WTC11 (cell line): ENCODE measurements at regions not wholly inside any gene's neighbourhood (a gene's known extent, or its start where the extent isn't known, plus 50 kb on each side); places are given as distances from the start of the nearest gene placed in this dataset.

Experiments used
- ATAC-seq: fragments of 200-7000 bp; cut with Tn5 transposase; 2 replicates; pipeline ENCODE4 v1.10.0; 2021; ENCODE audit warnings: mild to moderate bottlenecking, moderate library complexity
- CTCF ChIA-PET: fragments of 300-600 bp; sonication (Branson Sonifier 250); formaldehyde crosslinking; loops from one replicate; lab custom pipeline; 2021; ENCODE audit warnings: antibody characterized with exemption; lab: Charles Lee
- POLR2A ChIA-PET: fragments of 350-600 bp; sonication (Branson Sonifier 250); formaldehyde crosslinking; loops from one replicate; lab custom pipeline; 2021; ENCODE audit warnings: antibody characterized with exemption; lab: Charles Lee
- DNase-seq: peaks from one replicate; pipeline ENCODE4 v3.0.0; 2021; ENCODE audit warnings: low spot score
- H3K27ac Mint-ChIP-seq: 2 replicates; pipeline ENCODE4 v1.8.0; 2021; ENCODE audit warnings: mixed read lengths
- H3K27me3 Mint-ChIP-seq: 2 replicates; pipeline ENCODE4 v1.8.0; 2021; ENCODE audit warnings: low read depth, mild to moderate bottlenecking, moderate library complexity, mixed read lengths
- H3K36me3 Mint-ChIP-seq: 2 replicates; pipeline ENCODE4 v1.8.0; 2021; ENCODE audit warnings: mixed read lengths
- H3K4me1 Mint-ChIP-seq: 2 replicates; pipeline ENCODE4 v1.8.0; 2022; ENCODE audit warnings: mixed read lengths
- H3K4me3 Mint-ChIP-seq: 2 replicates; pipeline ENCODE4 v1.8.0; 2021; ENCODE audit warnings: mild to moderate bottlenecking, moderate library complexity, mixed read lengths
- H3K9me3 Mint-ChIP-seq: 2 replicates; pipeline ENCODE4 v1.8.0; 2021; ENCODE audit warnings: mixed read lengths
- ELF4 ChIP-seq: sonication (generic); formaldehyde crosslinking; IDR thresholded peaks from 2 replicates; pipeline ENCODE4 v1.8.1; 2022; ENCODE audit warnings: low read depth, mild to moderate bottlenecking, moderate library complexity, missing genetic modification reagents
- HMGXB4 ChIP-seq: sonication (generic); formaldehyde crosslinking; IDR thresholded peaks from 2 replicates; pipeline ENCODE4 v1.8.1; 2023; ENCODE audit warnings: mild to moderate bottlenecking, moderate library complexity, missing genetic modification reagents
- MYBL2 ChIP-seq: sonication (generic); formaldehyde crosslinking; IDR thresholded peaks from 2 replicates; pipeline ENCODE4 v1.8.1; 2023; ENCODE audit warnings: mild to moderate bottlenecking, moderate library complexity, missing genetic modification reagents
- NR3C1 ChIP-seq: sonication (generic); formaldehyde crosslinking; conservative IDR thresholded peaks from 2 replicates; pipeline ENCODE4 v1.8.1; 2023; ENCODE audit warnings: low read depth, mild to moderate bottlenecking, missing genetic modification reagents
- OVOL2 ChIP-seq: fragments of 250-450 bp; sonication (Bioruptor Pico); IDR thresholded peaks from 2 replicates; pipeline ENCODE4 v1.9.0; 2021; ENCODE audit warnings: mild to moderate bottlenecking, borderline replicate concordance
- RORB ChIP-seq: fragments of 250-450 bp; sonication (Bioruptor Pico); IDR thresholded peaks from 2 replicates; pipeline ENCODE4 v1.9.0; 2021; ENCODE audit warnings: mild to moderate bottlenecking
- TCF7 ChIP-seq: sonication (generic); formaldehyde crosslinking; IDR thresholded peaks from 2 replicates; pipeline ENCODE4 v1.8.0; 2022; ENCODE audit warnings: mild to moderate bottlenecking, low read depth, missing genetic modification reagents, moderate library complexity
- TEAD1 ChIP-seq: sonication (generic); formaldehyde crosslinking; IDR thresholded peaks from 2 replicates; pipeline ENCODE4 v1.8.0; 2022; ENCODE audit warnings: mild to moderate bottlenecking, missing genetic modification reagents
- USF1 ChIP-seq: sonication (generic); formaldehyde crosslinking; IDR thresholded peaks from 2 replicates; pipeline ENCODE4 v1.8.0; 2022; ENCODE audit warnings: mild to moderate bottlenecking, missing genetic modification reagents
- TF ChIP-seq, protein P1 (sequence below): sonication (generic); formaldehyde crosslinking; IDR thresholded peaks from 2 replicates; pipeline ENCODE4 v1.8.1; 2023; ENCODE audit warnings: mild to moderate bottlenecking, missing genetic modification reagents
- TF ChIP-seq, protein P2 (sequence below): sonication (generic); formaldehyde crosslinking; IDR thresholded peaks from 2 replicates; pipeline ENCODE4 v1.8.1; 2023; ENCODE audit warnings: mild to moderate bottlenecking, missing genetic modification reagents, moderate library complexity
- TF ChIP-seq, protein P3 (sequence below): fragments of 250-450 bp; sonication (Bioruptor Pico); IDR thresholded peaks from 2 replicates; pipeline ENCODE4 v1.8.0; 2021; ENCODE audit warnings: mild to moderate bottlenecking
- TF ChIP-seq, protein P4 (sequence below): sonication (generic); formaldehyde crosslinking; IDR thresholded peaks from 2 replicates; pipeline ENCODE4 v1.8.1; 2023; ENCODE audit warnings: mild to moderate bottlenecking, missing genetic modification reagents, moderate library complexity

- TF ChIP-seq RORB (CRISPR knock-in tag) (no peak), MYBL2 (CRISPR knock-in tag) (no peak), TEAD1 (CRISPR knock-in tag) (no peak), HMGXB4 (CRISPR knock-in tag) (no peak), ELF4 (no peak), NR3C1 (CRISPR knock-in tag) (no peak), USF1 (no peak)
- TF ChIP-seq, protein P1, sequence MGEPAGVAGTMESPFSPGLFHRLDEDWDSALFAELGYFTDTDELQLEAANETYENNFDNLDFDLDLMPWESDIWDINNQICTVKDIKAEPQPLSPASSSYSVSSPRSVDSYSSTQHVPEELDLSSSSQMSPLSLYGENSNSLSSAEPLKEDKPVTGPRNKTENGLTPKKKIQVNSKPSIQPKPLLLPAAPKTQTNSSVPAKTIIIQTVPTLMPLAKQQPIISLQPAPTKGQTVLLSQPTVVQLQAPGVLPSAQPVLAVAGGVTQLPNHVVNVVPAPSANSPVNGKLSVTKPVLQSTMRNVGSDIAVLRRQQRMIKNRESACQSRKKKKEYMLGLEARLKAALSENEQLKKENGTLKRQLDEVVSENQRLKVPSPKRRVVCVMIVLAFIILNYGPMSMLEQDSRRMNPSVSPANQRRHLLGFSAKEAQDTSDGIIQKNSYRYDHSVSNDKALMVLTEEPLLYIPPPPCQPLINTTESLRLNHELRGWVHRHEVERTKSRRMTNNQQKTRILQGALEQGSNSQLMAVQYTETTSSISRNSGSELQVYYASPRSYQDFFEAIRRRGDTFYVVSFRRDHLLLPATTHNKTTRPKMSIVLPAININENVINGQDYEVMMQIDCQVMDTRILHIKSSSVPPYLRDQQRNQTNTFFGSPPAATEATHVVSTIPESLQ (CRISPR knock-in tag), result no peak
- TF ChIP-seq, protein P2, sequence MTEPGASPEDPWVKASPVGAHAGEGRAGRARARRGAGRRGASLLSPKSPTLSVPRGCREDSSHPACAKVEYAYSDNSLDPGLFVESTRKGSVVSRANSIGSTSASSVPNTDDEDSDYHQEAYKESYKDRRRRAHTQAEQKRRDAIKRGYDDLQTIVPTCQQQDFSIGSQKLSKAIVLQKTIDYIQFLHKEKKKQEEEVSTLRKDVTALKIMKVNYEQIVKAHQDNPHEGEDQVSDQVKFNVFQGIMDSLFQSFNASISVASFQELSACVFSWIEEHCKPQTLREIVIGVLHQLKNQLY, result no peak
- TF ChIP-seq, protein P3, sequence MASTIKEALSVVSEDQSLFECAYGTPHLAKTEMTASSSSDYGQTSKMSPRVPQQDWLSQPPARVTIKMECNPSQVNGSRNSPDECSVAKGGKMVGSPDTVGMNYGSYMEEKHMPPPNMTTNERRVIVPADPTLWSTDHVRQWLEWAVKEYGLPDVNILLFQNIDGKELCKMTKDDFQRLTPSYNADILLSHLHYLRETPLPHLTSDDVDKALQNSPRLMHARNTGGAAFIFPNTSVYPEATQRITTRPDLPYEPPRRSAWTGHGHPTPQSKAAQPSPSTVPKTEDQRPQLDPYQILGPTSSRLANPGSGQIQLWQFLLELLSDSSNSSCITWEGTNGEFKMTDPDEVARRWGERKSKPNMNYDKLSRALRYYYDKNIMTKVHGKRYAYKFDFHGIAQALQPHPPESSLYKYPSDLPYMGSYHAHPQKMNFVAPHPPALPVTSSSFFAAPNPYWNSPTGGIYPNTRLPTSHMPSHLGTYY (CRISPR knock-in tag), result no peak
- TF ChIP-seq, protein P4, sequence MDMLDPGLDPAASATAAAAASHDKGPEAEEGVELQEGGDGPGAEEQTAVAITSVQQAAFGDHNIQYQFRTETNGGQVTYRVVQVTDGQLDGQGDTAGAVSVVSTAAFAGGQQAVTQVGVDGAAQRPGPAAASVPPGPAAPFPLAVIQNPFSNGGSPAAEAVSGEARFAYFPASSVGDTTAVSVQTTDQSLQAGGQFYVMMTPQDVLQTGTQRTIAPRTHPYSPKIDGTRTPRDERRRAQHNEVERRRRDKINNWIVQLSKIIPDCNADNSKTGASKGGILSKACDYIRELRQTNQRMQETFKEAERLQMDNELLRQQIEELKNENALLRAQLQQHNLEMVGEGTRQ (CRISPR knock-in tag), result no peak
- no peaks in the 10 kb centered on the region for H3K9me3 Mint-ChIP-seq
- peak; percentile 10 for DNase-seq
These were observed 641.9 kb upstream of the FBXO33 start for GRCh38 chr14:40074169-40074568.

GRCh38 chr14:40072175-40072574 lies 639.9 kb upstream of the FBXO33 start:
- Mint-ChIP-seq H3K9me3 (no peaks in the 10 kb centered on the region; the same call in 1 of the 2 replicates), H3K36me3 (no peaks in the 10 kb centered on the region), H3K4me3 (no peak overlapping the region), H3K4me1 (peaks cover 3% of the 10 kb centered on the region; the same call in 1 of the 2 replicates), H3K27me3 (no peaks in the 10 kb centered on the region), H3K27ac (no peak overlapping the region)
- CTCF ChIA-PET, result no interaction called here
- no peak for ATAC-seq
- POLR2A ChIA-PET, result no interaction called here
- no peak for DNase-seq
- no peak for TF ChIP-seq MYBL2 (CRISPR knock-in tag)
- no peak for TF ChIP-seq TCF7
- no peak for TF ChIP-seq OVOL2 (CRISPR knock-in tag)

More at GRCh38 chr14:40074169-40074568, 641.9 kb upstream of the FBXO33 start:
- ChIA-PET POLR2A (no interaction called here), CTCF (no interaction called here)
- no peaks in the 10 kb centered on the region for H3K27me3 Mint-ChIP-seq
- H3K27ac Mint-ChIP-seq, result no peak overlapping the region
- H3K36me3 Mint-ChIP-seq, result no peaks in the 10 kb centered on the region
- peak; percentile 48; the same call in 1 of the 2 replicates for ATAC-seq
- H3K4me3 Mint-ChIP-seq, result no peak overlapping the region
- H3K4me1 Mint-ChIP-seq, result peaks cover 3% of the 10 kb centered on the region; the same call in 1 of the 2 replicates
